MCF 10A (cell line): ENCODE measurements at regions not wholly inside any gene's neighbourhood (a gene's known extent, or its start where the extent isn't known, plus 50 kb on each side); places are given as distances from the start of the nearest gene placed in this dataset.
A peak's percentile ranks its signal among the peaks of the same experiment; 100 is the strongest.

Source experiments
- BruUV-seq: library from RNA; stranded (reverse); fragments of 400-500 nt; replicated peaks from 2 replicates; lab custom pipeline; 2021; lab: Mats Ljungman, UMichigan
- CTCF ChIA-PET: fragments of 300-600 bp; sonication (Branson Sonifier 250); formaldehyde crosslinking; extraction: SDS; loops from one replicate; lab custom pipeline; 2021; ENCODE audit warnings: antibody characterized with exemption, inconsistent platforms; lab: Yijun Ruan, JAX
- POLR2A ChIA-PET: fragments of 300-600, 350-650 bp; sonication (Branson Sonifier 250); formaldehyde crosslinking; extraction: SDS; loops from one replicate; lab custom pipeline; 2020; ENCODE audit warnings: antibody characterized with exemption, inconsistent platforms; lab: Yijun Ruan, JAX
- DNase-seq: peaks from one replicate; pipeline ENCODE4 v3.0.0-alpha.2; 2018; ENCODE audit not compliant: unreplicated experiment
- H3K27ac Mint-ChIP-seq: one replicate; pipeline ENCODE4 v1.8.0; 2022; ENCODE audit warnings: mild to moderate bottlenecking, low read depth, mixed read lengths; ENCODE audit not compliant: unreplicated experiment
- H3K27me3 Mint-ChIP-seq: one replicate; pipeline ENCODE4 v1.8.0; 2022; ENCODE audit warnings: mixed read lengths; ENCODE audit not compliant: insufficient read depth, unreplicated experiment
- H3K36me3 Mint-ChIP-seq: one replicate; pipeline ENCODE4 v1.8.0; 2022; ENCODE audit warnings: mild to moderate bottlenecking, moderate library complexity, mixed read lengths; ENCODE audit not compliant: insufficient read depth, unreplicated experiment
- H3K4me1 Mint-ChIP-seq: one replicate; pipeline ENCODE4 v1.8.0; 2022; ENCODE audit warnings: mixed read lengths; ENCODE audit not compliant: insufficient read depth, unreplicated experiment
- H3K4me3 Mint-ChIP-seq: one replicate; pipeline ENCODE4 v1.8.0; 2022; ENCODE audit warnings: mild to moderate bottlenecking, moderate library complexity, mixed read lengths; ENCODE audit not compliant: unreplicated experiment
- H3K9me3 Mint-ChIP-seq: one replicate; pipeline ENCODE4 v1.8.0; 2022; ENCODE audit warnings: mixed read lengths; ENCODE audit not compliant: unreplicated experiment
- intact Hi-C: fragments of 100-400 bp; cut with micrococcal nuclease; formaldehyde crosslinking; loops from 2 replicates; pipeline ENCODE4 v1.14.1; 2022
- TF ChIP-seq, protein P1 (sequence below): fragments of 200-600 bp; IDR thresholded peaks from one replicate; pipeline ENCODE4 v1.8.0; 2022; ENCODE audit warnings: antibody characterized with exemption, mild to moderate bottlenecking; ENCODE audit not compliant: unreplicated experiment

DNA sequence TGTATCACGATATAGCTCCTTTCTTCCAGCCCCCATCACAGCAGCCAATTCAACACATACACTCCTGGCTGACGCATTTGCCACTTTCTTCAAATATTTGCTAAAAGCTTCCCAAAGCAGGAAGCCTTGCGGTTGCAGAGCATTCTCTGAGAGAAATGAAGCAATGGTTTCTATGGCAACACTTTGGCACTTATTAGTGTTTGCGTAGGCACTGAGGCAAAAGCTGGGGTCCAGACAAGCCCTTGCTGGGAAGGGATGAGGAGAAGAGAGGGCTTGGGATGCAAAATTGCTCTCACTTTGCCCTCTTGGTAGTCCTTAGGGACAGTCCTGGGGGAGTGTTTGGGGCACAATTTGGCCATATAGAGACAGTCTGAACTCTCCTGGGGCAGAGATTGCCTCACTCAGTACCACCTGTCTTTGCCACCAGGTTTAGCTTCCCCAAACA, 55.0 kb upstream of the PAK3 start:
- POLR2A ChIA-PET: interaction anchor here (0.6 to 1.3 kb wide), 2 partner anchors 12 to 114 kb away, joined by 3 read pairs; no protein-coding TSS in a partner anchor
- TF ChIP-seq, protein P1, sequence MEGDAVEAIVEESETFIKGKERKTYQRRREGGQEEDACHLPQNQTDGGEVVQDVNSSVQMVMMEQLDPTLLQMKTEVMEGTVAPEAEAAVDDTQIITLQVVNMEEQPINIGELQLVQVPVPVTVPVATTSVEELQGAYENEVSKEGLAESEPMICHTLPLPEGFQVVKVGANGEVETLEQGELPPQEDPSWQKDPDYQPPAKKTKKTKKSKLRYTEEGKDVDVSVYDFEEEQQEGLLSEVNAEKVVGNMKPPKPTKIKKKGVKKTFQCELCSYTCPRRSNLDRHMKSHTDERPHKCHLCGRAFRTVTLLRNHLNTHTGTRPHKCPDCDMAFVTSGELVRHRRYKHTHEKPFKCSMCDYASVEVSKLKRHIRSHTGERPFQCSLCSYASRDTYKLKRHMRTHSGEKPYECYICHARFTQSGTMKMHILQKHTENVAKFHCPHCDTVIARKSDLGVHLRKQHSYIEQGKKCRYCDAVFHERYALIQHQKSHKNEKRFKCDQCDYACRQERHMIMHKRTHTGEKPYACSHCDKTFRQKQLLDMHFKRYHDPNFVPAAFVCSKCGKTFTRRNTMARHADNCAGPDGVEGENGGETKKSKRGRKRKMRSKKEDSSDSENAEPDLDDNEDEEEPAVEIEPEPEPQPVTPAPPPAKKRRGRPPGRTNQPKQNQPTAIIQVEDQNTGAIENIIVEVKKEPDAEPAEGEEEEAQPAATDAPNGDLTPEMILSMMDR: no peak
- no TSS peak for BruUV-seq
- H3K27me3 Mint-ChIP-seq: peaks cover 74% of the 10 kb centered on the region
- H3K4me3 Mint-ChIP-seq: no peak overlapping the region
- peaks cover 21% of the 10 kb centered on the region for H3K4me1 Mint-ChIP-seq
- peak overlapping the region; percentile 83 for H3K27ac Mint-ChIP-seq
- intact Hi-C loops: no loop called here
- H3K9me3 Mint-ChIP-seq: no peaks in the 10 kb centered on the region
- peaks cover 13% of the 10 kb centered on the region for H3K36me3 Mint-ChIP-seq
- CTCF ChIA-PET: interaction anchor here (0.5 to 1.0 kb wide), 3 partner anchors 9 to 396 kb away, joined by 3 to 4 read pairs (median 3); no protein-coding TSS in a partner anchor
- peak; percentile 92 for DNase-seq

DNA sequence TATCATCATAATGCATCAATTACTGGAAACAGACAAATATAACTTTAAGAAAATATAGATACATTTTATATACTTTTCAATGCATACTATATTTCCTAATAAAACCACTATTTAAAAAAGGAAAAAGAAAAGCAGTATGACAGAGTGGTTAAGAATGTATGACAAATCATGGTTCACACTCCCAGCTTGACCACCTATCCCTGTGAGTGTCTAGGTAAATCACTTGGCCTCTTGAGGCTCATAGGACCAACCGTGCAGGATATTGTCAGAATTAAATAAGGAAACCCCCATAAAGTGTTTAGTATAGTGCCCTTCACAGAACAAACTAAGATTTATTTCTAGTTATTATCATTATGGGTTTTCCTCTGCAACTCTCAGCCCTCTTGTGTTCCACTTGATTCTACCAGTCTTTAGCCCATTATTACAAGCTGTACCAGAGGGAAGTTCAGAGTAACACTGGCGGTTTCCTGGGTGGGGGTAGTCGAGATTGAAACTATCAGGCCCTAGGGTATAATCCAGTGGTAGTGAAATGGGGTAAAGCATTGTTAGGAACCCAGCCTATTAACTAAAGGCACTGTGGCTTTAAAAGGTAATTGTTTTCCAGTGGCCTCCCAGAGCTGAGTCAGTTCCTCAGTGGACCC, 55.5 kb upstream of the PAK3 start:
- intact Hi-C loops: no loop called here
- Mint-ChIP-seq H3K36me3 (peaks cover 13% of the 10 kb centered on the region), H3K27me3 (peaks cover 76% of the 10 kb centered on the region), H3K4me3 (no peak overlapping the region), H3K9me3 (no peaks in the 10 kb centered on the region), H3K27ac (peak overlapping the region; percentile 83), H3K4me1 (peaks cover 21% of the 10 kb centered on the region)
- TF ChIP-seq, protein P1: no peak
- TSS peak; percentile 59 for BruUV-seq
- peak; percentile 62 for DNase-seq
- POLR2A ChIA-PET: interaction anchor here (0.6 to 1.3 kb wide), 2 partner anchors 13 to 115 kb away, joined by 3 read pairs; no protein-coding TSS in a partner anchor
- CTCF ChIA-PET: interaction anchor here (0.5 to 1.0 kb wide), 4 partner anchors 10 to 396 kb away, joined by 3 to 4 read pairs (median 4); no protein-coding TSS in a partner anchor

- TF ChIP-seq, protein P1: no peak
- POLR2A ChIA-PET: interaction anchor here (0.8 kb wide), 1 partner anchor 246 kb away, joined by 3 read pairs; no protein-coding TSS in a partner anchor
- Mint-ChIP-seq H3K9me3 (no peaks in the 10 kb centered on the region), H3K27ac (peak overlapping the region; percentile 83), H3K4me1 (peaks cover 21% of the 10 kb centered on the region), H3K4me3 (no peak overlapping the region), H3K27me3 (peaks cover 78% of the 10 kb centered on the region), H3K36me3 (peaks cover 13% of the 10 kb centered on the region)
- peak; percentile 54 for DNase-seq
- BruUV-seq: no TSS peak
- intact Hi-C loops: no loop called here
- CTCF ChIA-PET: no interaction called here
Observed at GRCh38 chrX:111039606-111040005, 56.4 kb upstream of the PAK3 start.

GRCh38 chrX:111035991-111036390, 60.0 kb upstream of the PAK3 start:
- no TSS peak for BruUV-seq
- H3K4me3 Mint-ChIP-seq: no peak overlapping the region
- H3K4me1 Mint-ChIP-seq: peaks cover 13% of the 10 kb centered on the region
- intact Hi-C loops: no loop called here
- ChIA-PET CTCF (interaction anchor here (0.6 kb wide), 2 partner anchors 89 to 1111 kb away, joined by 3 to 4 read pairs; no protein-coding TSS in a partner anchor), POLR2A (no interaction called here)
- no peak for DNase-seq
- TF ChIP-seq, protein P1: no peak
- no peaks in the 10 kb centered on the region for H3K9me3 Mint-ChIP-seq
- no peak overlapping the region for H3K27ac Mint-ChIP-seq
- peaks cover 92% of the 10 kb centered on the region for H3K27me3 Mint-ChIP-seq
- H3K36me3 Mint-ChIP-seq: peaks cover 13% of the 10 kb centered on the region
